Non-pigmented ciliary epithelial cell (primary cell): ENCODE measurements at regions not wholly inside any gene's neighbourhood (a gene's known extent, or its start where the extent isn't known, plus 50 kb on each side); places are given as distances from the start of the nearest gene placed in this dataset.
"Not testable (repeated sequence)": the region's sequence is repeated elsewhere in the genome, so short reads cannot be mapped to it uniquely, and the experiment has no call there.

Experiments
- DNase-seq: peaks from one replicate; pipeline ENCODE4 v3.0.0-alpha.2; 2010; ENCODE audit warnings: low read depth

DNA sequence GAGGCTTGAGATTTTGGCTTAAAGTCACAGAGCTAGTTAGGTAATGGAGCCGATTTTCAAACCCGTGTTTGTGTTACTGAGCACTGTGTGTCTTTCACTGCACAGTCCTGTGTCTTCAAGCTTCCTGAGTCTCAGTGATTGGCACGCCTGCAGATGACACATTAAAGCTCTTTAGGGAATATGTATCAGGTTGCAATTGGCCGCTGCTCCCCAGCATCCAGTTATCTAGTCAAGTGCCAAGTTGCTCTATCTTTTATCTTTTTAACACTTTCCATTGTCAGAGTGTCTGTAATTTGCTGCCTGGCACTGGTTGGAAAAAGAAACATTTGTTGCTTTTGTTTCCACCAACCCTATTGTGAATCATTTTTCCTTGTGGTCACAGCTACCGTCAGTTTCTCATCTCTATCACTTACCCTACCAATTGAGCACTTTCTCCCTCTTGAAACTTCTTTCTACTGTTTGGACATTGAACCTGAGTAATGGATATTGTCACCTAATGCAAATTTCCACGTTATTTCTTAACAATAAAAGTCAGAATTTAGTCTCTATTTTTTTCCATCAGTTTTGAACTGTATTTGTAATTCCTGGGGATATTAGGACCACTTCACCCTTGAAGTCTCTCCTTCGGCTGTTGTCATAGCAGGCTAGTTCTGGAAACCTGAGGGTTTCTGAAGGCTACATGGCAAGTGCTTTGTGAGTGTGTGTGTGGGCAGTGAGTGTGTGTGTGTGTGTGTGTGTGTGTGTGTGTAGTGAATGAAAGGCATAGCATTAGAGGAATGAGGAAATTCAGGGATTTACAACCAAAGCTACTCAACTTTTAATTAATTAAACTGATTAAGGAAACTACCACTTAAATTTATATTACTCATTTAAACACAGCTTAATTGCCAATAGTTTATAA is 274.3 kb downstream of the ISL1 start:
- DNase-seq, result no peak

DNA sequence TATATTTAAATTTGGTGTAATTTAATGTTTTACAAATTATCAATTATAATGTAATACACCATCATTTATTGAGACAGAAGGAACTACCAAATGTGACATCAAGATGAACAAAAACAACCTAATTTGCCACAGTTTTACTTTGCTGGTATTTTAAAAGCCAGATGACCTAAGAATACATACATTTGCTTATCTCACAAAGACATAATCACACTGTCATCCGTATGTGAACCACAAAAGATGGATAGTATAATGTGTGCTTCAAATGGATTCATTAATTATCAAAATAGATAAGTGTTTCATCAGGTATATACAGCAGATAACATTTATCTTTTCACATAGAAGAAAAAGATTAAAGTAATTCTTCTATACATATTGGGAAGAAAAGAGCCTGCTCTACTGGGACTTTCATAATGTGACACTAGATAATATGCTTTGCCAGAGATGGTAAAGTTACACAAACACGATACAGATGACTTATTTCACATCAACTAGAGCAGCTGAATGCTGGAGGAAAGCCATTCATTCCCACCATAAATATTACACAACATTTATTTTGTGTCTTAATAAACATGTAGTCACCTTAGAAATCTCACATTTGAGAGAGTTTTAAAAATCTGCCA is 278.5 kb downstream of the ISL1 start:
- no peak for DNase-seq

DNA sequence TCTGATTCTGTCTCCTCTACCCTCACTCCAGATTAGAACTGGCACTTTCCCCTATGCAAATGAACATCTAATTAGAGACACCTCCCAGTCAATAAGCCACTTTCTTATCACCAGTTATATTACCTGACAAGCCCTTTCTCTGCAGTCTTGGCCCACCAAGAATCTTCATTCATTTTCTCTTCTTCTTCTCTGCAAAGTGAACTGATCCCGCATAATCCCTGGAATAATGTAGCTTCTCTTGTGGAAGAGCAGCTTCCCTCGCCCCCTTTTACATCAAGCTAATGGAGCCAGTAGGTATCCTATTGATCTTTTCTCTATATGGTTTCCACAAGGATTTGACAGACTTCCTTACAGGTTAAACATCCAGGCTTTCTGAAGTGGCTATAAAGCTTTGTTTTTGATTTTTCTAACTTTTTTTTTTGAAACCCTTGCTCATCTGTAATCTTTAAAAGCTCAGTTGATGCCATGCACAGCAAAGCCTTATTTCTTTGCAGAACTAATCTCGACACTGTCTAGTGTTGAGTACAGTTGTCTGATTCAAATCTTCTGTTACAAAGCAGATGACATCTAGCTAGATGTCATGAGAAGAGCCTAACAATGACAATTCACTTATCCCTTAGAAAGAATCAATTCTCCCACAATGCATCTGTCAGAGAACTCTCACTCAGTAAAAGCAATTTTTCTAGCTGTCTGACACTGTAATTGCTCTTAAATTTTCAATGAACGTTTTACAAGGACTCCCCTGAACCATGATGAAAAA is 281.4 kb downstream of the ISL1 start:
- no peak for DNase-seq

DNA sequence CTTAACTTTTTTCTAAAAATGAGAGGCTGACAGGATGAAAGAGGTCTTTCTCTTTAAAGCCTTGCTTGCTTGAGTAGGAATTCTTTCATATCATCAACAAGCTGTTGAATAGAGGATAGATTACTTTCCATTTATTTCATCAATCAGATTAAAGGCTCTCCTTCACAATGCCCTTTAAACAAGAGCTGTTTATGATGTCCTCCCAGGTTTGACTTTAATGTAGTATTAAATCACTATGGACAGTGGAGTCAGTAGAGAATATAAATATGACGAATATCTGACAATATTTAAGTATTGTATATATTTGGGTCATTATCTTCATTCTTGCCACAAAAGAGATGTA is 282.0 kb downstream of the ISL1 start:
- DNase-seq, result no peak

DNA sequence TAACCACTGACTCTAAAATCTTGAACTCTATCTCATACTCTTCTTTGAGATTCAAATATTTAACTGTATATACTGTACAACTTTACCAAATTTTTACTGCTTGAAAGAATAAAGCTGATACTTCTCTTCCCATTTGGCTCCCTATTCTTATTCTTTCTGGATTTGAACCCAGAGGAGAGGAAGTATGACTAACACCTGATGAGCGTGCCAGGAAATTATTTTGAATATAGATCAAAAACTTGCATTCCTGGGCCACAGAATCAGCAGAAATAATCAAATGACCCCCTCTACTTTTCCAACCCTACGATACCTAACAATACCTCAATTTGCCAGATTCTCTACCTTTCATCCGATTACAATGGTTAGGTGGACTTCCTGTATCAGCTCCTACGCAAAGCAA is 285.8 kb downstream of the ISL1 start:
- DNase-seq, result no peak

DNA sequence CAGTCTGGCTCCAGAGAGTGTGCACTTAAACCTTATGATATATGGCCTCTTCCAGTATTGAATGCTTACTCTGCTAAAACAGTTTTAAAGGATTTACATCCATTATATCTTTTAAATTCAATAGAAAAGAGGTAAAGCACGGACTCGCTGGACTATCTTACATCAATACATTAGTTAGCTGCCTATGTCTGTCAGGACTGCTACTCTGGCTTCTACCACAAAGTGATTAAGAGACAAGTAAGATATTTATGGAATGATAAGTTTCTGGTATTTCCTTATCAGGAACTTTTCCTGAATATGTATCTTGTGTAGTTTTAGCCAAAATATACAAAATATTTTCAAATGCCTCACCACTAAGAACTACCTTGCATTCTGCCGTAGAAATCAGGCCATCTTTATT is 295.1 kb downstream of the ISL1 start:
- DNase-seq, result no peak

DNA sequence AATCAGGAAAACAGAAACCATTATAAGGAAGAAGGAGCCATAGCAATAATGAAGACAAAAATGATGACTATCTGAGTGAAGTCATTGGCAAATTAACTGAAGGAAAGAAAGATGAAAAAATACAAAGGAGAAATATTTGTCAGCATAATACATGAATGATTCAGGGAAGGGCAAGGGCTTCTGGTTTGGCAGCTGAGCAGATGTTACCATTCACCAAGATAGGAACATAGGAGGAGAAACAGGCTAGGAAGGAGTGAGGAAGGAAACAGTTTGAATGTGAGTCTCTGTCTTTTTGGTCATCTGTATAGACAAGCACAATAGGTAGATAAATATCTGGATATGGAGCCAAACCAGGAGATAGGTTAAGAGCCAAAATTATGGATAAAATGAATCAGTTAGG is 296.0 kb downstream of the ISL1 start:
- DNase-seq, result no peak

DNA sequence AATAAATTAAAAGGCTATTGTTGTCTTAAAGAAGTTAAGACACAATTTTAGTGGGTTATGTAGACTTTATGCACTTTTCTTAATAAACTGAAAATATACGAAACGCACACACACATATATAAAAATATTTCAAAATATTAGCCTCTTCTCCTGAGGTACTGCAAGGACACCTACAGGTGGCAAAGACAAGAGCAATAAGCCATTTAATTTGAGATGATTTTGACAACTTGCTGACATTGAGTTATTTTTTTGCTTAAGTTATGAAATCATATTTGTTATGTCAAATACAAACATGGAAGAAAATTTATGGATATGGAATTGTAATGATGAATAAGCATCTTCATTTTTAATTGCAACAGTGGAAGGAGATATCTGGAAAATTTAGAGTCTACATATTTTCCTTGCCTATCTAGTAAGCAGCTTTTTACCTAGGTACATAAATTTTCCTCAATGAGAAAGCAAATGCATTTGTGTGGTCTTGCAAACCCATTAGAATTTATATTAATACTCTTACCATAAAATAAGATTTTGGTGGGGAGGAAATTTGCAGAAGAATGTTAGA is 301.6 kb downstream of the ISL1 start:
- DNase-seq, result no peak

DNA sequence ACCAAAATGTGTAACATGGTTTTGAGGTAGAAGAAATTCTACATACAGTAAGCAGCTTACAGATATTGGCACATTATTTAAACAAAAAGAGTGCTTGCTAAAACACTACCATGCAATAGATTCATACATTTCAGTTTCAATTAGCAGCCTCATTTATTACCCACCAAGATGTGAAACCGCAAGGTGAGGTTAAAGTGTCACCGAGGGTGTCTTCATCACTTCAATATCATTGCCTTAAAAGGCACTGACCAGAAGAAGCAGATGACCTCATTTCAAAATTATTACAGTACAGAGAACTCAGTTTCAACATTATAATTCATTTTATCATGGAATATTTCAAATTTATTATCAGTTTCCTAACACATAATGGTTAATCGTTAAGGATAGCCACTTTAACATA is 302.2 kb downstream of the ISL1 start:
- DNase-seq, result no peak

DNA sequence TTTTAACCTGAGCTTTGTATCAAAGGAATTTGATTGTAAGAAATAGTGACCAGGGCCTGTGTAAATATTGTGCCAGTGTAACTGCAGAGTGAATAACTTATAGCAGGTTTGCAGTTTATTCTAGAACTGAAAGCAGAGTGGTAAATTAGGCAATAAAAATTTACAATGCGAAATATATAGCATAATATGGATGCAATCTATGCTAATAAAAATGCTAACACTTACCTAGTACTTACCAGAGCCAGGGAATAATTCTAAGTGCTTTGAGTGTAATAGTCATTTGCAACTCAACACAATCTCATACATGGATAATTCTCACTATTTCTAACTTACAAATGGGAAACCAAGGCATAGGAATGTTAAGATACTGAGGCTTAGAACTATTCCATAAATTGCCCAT is 303.4 kb downstream of the ISL1 start:
- no peak for DNase-seq

DNA sequence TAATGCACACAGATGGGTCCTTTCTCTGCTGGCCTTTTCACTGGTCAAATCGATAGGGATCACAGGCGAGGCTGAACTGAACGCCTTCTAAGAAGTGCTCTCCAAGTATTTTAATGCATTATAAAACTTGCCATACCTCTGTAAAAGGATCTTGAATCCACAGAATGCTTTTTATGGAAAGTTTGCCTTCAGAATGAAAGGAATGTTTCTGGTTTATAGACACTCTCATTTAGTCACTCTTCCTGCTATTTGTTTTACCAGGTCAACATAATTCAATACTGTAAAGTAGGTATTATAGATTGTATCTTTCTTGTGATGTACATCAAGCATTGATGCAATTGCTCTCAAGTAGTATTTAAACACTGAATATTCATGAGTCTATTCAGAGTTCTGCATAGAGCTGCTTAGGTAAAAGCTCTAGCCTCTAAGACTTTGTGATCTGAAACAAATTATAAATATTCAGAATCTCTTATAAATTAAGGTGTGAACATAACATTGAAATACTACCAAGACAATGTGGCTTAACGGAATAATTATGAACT is 308.4 kb downstream of the ISL1 start:
- DNase-seq, result no peak

DNA sequence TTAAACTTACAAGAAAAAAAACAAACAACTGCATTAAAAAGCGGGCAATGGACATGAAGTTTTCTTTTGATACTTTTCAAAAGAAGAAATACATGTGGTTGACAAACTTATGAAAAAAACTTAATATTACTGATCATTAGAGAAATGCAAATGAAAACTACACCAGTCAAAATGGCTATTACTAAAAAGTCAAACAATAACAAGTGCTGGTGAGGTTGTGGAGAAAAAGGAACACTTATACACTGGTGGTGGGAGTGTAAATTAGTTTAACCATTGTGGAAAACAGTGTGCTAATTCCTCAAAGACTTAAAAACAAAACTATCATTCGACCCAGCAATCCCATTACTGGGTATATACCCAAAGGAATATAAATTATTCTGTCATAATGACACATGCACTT is 311.6 kb downstream of the ISL1 start:
- DNase-seq, result no peak

DNA sequence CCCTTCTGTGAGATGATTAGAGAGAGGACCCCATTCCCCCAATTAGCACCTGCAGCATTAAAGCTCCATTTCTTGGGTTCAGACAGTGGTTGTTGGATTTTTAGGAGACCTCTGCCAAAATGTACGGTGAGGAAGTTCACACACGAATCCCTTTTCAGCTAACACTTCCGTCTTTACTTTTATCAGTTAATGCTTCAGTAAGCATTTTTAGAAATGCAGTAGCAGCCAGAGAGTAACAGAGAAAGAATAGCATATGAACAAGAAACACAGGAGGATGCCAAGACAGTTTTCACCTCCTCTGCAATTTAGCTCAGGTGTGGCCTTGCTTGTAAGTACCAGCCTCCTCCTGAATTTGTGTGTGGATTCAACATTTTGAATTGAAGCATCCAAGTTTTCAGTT is 312.9 kb downstream of the ISL1 start:
- DNase-seq, result no peak

DNA sequence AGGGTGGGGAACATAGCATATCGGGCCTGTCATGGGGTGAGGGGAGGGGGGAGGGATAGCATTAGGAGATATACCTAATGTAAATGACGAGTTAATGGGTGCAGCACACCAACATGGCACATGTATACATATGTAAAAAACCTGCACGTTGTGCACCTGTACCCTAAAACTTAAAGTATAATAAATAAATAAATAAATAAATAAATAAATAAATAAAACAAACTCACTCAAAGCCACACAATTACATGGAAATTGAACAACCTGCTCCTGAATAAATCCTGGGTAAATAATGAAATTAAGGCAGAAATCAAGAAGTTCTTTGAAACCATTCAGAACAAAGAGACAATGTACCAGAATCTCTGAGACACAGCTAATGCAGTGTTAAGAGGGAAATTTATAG is 318.8 kb downstream of the ISL1 start:
- DNase-seq, result not testable (repeated sequence)

DNA sequence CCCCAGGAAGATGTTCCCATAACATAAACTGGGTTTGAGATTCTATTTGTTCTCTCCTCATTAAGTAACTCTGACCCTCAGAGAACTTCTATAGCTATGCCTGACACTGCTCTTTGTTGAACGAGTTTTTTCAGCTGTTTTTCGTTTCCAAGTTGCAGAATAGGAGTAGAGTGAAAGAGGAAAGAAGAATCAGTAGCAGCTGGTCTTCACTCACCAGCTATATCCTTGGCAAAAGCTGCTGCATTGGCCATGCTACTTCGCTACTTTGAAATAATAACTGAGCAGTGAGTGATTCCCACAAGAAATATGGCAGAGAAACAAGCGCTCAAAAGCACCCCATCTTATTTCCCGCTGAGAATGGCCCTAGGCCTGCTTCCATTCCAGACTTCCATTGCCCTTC is 329.0 kb downstream of the ISL1 start:
- DNase-seq, result no peak

DNA sequence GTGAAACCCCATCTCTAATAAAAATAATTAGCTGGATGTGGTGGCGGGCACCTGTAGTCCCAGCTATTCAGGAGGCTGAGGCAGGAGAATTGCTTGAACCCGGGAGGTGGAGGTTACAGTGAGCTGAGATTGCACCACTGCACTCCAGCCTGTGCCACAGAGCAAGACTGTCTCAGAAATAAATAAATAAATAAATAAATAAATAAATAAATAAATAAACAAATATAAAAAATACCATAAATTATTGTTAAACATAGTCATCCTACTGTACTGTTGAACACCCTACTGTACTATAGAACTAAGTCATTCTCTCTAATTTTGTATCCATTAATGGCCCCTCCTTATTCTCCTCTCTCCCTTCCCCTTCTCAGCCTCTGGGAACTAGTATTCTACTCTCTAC is 332.2 kb downstream of the ISL1 start:
- DNase-seq, result not testable (repeated sequence)

DNA sequence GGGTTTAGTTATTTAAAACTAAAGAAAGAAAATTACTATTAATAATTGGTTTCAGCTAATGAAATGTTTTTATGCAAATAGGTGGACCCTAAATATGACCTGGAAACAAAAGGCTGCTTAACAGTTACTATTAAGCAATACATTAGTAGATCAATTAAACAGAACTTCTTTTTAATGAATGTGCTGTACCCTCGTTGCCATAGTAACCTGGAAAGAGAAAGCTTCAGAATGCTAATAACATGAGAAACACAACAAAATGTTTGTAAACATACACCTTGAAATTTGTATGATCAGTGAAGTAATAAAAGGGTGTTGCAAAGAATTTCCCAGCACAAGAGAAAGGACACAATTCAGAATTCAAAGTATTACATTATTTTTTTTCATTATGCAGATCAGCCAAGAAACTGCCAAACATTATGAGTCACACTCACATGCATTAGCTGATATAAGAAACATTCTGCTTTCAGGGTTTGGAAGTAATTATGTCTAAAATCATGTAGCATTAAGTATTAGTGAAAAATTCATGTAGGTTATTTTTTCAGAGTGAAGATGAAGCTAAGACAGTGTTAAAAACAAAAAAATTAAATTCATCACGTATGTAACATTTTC is 348.3 kb downstream of the ISL1 start:
- no peak for DNase-seq

DNA sequence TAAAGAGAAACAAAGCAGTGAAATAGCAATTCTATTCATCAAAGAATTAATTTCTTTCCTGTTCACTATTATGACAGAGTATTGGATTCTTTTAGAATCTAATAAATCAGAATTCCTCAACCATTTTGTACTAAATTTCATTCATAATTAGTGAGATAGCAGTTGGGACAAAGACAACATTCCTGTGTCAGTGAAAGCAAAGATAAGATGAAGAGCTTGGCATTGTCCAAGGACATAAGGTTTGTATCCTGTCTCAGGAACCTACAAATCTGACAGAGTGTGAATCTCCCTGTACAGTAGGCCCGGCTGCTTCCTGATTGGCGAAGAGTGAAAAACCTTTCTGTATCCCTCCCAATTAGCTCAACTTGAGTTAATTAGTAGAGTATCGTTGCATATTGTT is 349.1 kb downstream of the ISL1 start:
- DNase-seq, result no peak

DNA sequence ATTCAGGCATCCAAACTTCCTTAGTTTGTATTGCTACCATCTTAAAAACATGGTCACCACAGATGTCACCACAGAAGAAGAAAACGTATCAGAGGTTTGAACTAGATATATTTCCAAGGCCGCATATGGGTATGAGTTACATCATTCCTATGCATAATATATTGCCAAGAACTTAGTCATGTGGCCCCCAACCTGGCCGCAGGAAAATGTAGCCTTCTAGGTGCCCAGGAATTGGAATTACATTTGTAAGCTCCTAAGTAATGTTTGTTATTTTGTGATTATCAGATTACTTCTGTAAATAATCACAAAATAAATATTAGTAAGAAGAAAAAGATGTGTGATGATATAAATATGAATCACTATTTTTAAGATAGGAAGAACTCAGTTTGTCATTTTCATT is 351.4 kb downstream of the ISL1 start:
- DNase-seq, result no peak

DNA sequence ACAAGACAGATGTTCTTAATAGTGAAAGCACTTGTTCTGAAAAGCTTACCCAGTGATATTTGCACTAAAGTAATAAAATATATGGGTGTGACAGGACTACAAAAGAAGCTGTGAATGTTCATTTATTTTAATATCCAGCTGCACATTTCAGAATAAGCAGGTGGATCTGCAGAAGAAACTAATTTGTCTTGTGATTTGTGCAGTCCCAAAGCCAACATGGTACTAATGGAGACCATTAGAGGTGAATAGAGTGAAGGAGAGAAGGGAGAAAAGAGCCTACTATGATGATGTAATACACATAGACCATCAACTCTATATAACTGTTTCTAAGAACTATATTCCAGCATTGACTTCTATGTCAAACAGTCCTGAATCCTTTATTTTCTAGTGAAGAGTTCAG is 362.8 kb downstream of the ISL1 start:
- no peak for DNase-seq

DNA sequence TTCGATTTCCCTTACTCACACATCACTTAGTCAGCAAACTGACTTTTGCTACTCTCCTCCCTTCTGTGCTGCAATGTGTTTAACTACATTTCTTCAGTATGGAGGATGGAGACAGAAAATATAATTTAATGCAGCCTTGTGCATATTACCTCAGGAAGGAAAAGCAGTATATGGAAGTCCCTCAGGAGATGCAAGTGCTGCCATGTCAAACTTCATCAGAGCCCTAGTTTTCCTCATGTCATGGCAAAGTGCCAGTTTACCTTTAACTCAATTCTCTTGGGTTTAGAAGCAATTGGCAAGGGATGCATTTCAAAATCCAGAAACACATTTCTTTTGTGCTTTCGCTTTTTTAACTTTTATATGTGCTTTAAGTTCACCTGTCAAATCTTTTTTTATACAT is 365.4 kb downstream of the ISL1 start:
- no peak for DNase-seq
